Activated CD4-positive, alpha-beta T cell treated with anti-CD3 and anti-CD28 coated beads, Interleukin-2, amount 50 U/mL, for 16 hours (primary cell): ENCODE measurements at regions not wholly inside any gene's neighbourhood (a gene's known extent, or its start where the extent isn't known, plus 50 kb on each side); places are given as distances from the start of the nearest gene placed in this dataset.

Experiments
- DNase-seq: peaks from one replicate; pipeline ENCODE4 v3.0.0-alpha.2; 2020

- DNase-seq, result no peak
Observed at GRCh38 chr2:163802284-163802683, 66.5 kb upstream of the FIGN start.

DNA sequence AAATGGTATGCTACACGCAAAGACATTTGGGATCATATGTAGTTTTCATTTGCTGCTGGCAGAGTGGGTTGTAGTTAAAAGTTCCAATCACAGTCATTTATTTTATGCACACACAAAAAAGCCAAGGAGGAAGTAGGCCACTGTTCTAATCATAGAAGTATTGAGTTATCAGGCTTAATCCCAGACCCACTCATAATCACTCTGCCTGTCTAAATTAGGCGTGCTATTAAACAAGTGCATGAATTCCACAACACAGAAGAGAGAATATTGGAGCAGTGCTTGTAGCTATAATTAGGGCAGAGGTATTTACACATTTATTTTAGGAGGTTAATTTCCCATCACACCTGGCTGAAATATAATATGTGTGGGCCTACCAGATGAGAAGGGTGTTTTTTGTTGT, 65.7 kb upstream of the FIGN start:
- DNase-seq, result no peak

DNA sequence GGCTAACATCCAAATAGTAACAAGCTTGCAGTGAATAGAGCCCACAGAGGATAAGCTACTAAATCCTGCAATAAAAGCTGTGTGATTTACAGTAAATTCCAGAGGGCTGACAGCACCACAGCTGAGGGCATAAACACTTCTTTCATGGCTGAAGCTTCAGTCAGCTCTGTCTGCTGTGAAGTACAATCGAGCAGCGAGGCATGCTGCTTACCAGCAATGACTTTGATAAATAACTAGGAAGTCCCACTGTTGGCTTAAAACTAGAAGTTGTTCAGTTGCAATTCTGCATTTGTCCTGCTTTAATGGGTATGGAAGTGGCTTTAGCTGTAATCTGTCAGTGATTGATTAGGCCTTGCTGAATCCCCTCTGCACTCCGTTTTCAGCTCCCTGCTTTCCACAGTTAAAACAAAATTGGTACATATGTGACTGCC, 65.2 kb upstream of the FIGN start:
- no peak for DNase-seq

DNA sequence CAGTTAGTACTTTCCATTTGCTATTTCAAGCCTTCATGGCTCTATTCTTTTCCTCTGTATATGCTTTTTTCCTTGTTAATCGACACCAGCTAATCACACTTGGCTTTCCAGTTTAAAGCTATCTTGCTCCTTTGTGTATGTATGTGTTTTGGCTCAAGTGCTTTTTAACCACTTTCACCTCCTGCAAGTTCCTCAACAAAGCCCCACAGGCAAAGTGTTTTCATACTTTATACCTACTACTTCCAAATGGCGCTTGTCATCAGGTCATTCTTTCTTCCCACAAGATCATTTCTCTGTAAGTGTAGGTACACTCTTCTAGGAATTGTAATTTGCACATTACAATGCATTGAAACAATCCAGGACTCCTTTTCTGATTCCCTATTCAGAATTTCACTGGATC, 64.0 kb upstream of the FIGN start:
- no peak for DNase-seq

GRCh38 chr2:163794635-163795034, 58.8 kb upstream of the FIGN start:
- DNase-seq, result no peak
